ENCODE measurements at regions not wholly inside any gene's neighbourhood (a gene's known extent, or its start where the extent isn't known, plus 50 kb on each side); places are given as distances from the start of the nearest gene placed in this dataset.

DNA sequence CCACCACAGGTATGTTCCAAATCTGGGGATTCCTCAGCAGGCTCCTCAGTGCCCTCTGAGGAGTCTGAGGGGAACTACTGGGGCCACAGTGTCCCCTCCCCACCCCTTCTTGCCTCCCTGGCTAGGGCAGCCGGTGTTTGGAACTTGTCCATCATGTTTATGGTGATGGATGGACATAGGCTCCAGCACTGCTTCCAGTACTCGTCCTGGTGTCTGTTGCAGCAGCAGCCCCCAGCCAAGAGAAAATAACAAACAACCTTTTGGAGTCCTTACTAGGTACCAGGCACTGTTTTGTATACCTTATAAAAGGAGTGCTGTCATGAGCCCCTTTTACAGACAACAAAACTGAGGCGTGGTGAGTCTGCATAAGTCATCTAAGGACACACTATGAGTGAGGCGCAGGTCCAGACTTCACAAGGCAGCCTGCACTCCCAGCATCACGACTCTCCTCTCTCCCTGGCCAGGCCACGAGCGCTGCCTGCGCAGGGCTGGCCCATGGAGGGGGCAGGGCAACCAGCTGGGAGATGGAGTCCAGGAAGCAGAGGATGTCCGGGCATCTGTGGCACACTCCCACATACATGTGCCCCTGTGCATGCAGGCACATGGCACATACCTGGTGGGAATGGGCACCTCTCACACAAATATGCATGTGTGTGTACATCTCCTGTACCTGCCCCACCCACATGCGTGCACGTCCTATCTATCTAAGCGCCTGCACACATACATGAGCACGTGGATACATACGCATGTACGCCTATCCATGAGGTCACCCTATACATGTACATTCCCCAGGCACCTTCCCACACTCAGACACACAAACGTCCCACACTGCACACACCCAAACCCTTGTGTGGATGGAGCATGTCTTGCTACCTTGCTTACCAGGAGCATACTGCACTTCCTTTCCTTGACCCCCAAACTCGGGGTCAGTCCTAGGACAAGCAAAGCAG, 152.7 kb downstream of the VEGFA start:
- Mint-ChIP-seq H3K4me3 (no peak overlapping the region), H3K4me1 (ENCODE audit: low read depth) (peaks cover 6% of the 10 kb centered on the region), H3K27me3 (ENCODE audit: insufficient read depth) (peaks cover 16% of the 10 kb centered on the region), H3K9me3 (no peaks in the 10 kb centered on the region), H3K36me3 (ENCODE audit: low read depth) (no peaks in the 10 kb centered on the region), H3K27ac (no peak overlapping the region)
- intact Hi-C loops (cut with micrococcal nuclease) = no loop called here
- DNase-seq (ENCODE audit: low spot score) = no peak

DNA sequence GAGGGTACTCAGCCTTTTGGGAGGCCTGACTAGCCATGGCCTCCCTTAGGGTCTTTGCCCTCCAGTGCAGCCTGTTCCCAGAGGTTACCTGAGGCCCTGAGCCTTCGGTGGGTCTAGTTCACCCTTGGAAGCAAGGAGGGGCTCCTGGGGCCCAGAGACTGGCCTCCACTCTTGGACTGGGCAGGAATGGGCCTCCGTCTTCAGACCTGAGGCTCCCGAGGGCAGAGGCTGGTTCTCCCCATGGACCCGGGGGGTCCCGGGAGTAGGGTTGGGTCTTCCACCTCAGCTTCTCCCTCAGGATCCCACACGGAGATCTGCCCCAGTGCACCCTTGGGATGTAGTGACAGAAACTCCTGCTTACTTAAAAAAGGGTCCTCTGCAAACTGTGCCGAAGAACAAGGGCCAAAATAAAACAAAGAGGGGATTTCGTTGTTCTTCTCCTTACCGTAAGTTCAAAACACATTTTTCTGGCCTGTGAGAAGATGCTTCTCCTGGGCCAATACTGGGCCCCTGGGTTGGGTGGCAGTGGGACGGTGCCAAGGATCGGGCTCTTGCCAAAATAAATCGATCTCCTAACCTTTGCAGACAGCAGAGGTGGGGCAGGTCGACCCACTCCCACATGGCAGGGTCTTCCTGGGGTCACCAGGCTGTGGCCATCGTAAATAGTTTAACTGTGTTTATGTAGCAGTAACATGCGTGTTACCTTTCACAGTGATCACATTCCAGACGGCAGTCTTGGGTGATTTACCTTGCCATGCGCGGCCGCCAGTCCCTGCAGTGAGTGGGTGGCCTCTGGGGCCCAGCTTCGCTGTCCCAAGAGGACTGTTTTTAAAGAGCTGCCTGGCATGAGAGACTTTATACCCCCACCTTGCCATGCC, 151.8 kb downstream of the VEGFA start:
- Mint-ChIP-seq H3K27me3 (ENCODE audit: insufficient read depth) (peaks cover 16% of the 10 kb centered on the region), H3K36me3 (ENCODE audit: low read depth) (no peaks in the 10 kb centered on the region), H3K9me3 (no peaks in the 10 kb centered on the region), H3K4me3 (no peak overlapping the region), H3K27ac (no peak overlapping the region), H3K4me1 (ENCODE audit: low read depth) (peaks cover 6% of the 10 kb centered on the region)
- intact Hi-C loops (cut with micrococcal nuclease) = no loop called here
- DNase-seq (ENCODE audit: low spot score) = no peak

DNA sequence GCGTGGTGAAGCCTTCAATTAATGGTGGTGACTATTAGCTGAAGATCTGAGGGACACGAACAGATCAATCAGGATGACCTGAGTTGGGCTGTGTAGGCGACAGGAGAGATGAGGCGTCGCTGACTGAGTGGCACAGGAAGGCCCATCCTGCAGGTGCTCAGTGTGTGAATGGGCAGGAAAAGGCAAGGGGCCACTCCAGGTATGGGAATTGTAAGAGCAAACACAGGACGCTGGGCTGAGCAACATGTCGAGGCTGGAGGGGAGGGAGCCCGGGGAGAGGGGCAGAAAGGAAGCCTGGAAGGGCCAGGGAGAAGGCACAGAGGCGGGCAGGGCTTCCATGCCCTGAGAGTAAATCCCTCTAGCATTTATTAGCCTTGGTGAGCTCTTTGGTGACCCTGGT, 151.0 kb downstream of the VEGFA start:
- H3K9me3 Mint-ChIP-seq = no peaks in the 10 kb centered on the region
- H3K36me3 Mint-ChIP-seq (ENCODE audit: low read depth) = no peaks in the 10 kb centered on the region
- intact Hi-C loops (cut with micrococcal nuclease) = no loop called here
- H3K4me1 Mint-ChIP-seq (ENCODE audit: low read depth) = peaks cover 6% of the 10 kb centered on the region
- no peak overlapping the region for H3K27ac Mint-ChIP-seq
- peaks cover 16% of the 10 kb centered on the region for H3K27me3 Mint-ChIP-seq (ENCODE audit: insufficient read depth)
- no peak overlapping the region for H3K4me3 Mint-ChIP-seq
- DNase-seq (ENCODE audit: low spot score) = no peak

DNA sequence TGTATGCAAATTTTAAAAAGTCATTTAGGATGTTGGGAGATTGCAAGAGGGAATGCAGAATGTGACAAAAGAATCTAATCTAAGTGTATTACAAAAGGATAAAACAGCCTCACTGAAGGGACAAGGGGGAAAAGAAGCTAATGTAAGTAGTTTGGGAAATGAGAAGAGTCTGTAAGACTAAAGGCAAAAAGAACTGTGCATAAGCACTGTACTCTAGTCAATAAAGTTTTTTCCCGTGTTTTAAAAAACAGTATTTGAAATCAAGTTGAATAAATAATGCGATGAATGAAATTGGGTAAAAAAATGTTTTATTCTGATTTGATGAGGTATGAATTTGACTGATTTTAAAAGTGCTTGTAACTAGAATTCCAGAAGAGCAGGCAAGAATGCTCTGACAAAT, 149.8 kb downstream of the VEGFA start:
- H3K4me3 Mint-ChIP-seq = no peak overlapping the region
- H3K27ac Mint-ChIP-seq = no peak overlapping the region
- no peaks in the 10 kb centered on the region for H3K36me3 Mint-ChIP-seq (ENCODE audit: low read depth)
- H3K27me3 Mint-ChIP-seq (ENCODE audit: insufficient read depth) = peaks cover 16% of the 10 kb centered on the region
- intact Hi-C loops (cut with micrococcal nuclease) = no loop called here
- DNase-seq (ENCODE audit: low spot score) = no peak
- H3K4me1 Mint-ChIP-seq (ENCODE audit: low read depth) = peaks cover 6% of the 10 kb centered on the region
- H3K9me3 Mint-ChIP-seq = no peaks in the 10 kb centered on the region

DNA sequence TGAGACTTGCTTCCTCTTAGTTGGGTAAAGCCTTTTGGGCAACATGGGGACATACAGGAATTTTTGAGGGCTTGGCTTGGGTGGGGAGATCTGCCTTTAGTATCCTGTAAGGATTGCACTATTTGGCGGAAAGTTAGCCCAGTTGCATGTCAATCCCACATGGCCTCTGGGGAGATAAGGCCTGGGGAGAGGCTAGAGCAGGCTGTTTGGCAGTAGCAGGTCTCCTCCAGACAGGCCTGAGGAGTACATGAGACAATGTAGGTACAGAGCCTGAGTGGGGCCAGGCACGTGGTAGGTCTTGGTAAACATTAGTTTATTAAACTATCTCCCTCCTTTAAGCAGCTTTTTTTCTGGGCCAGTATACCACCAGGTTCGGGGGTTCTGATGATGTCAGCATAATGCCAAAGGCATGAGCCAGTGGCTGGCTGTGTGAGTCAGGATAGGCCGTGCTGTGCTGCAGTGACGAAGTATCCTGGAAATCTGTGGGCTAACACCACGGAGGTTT, 147.9 kb downstream of the VEGFA start:
- Mint-ChIP-seq H3K27ac (no peak overlapping the region), H3K27me3 (ENCODE audit: insufficient read depth) (peaks cover 16% of the 10 kb centered on the region), H3K4me3 (no peak overlapping the region), H3K9me3 (no peaks in the 10 kb centered on the region), H3K4me1 (ENCODE audit: low read depth) (no peaks in the 10 kb centered on the region), H3K36me3 (ENCODE audit: low read depth) (no peaks in the 10 kb centered on the region)
- intact Hi-C loops (cut with micrococcal nuclease) = no loop called here
- no peak for DNase-seq (ENCODE audit: low spot score)

DNA sequence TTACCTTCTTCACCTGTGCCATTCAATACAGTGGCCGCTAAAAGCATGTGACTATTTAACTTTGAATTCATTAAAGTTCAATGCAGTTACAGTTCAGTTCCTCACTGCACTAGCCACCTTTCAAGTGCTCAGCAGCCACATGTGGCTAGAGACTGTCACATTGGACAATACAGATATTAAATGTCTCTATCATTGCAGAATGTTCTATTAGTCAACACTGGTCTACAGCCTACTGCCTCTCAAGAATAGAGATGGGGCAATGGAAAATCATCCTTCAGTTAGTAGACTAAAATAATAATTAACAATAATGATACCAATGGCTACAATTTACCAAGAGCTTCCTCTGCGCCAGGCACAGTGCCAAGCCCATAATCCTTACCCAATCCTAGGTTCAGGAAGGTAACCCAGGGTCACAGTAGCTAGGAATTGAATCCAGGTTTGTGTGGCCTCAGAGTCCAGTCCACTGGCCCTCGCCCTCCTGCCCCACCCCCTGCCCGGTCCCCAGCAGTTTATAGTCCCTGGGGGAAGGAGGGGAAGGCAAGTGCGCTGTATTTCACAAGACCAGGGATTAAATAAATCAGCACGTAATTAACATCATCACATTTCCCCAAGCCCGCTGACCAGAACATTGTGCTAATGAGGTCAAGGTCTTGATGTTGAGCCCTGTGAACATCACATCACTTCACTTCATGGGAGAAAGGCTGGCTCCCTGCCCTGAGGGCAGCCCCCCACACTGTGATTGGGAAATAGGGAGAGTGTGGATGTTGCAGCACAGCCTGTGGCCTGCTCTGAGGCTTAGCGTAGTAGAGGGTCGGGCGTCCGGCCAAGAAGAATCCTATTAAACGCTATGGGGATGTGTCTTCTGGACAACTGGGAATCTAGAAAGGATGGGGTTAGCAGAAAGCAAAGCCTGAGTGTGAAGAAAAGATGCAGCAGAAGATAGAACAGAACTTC, 147.2 kb downstream of the VEGFA start:
- H3K27me3 Mint-ChIP-seq (ENCODE audit: insufficient read depth) = peaks cover 16% of the 10 kb centered on the region
- H3K4me1 Mint-ChIP-seq (ENCODE audit: low read depth) = no peaks in the 10 kb centered on the region
- H3K27ac Mint-ChIP-seq = no peak overlapping the region
- H3K9me3 Mint-ChIP-seq = no peaks in the 10 kb centered on the region
- no peaks in the 10 kb centered on the region for H3K36me3 Mint-ChIP-seq (ENCODE audit: low read depth)
- intact Hi-C loops (cut with micrococcal nuclease) = no loop called here
- no peak for DNase-seq (ENCODE audit: low spot score)
- no peak overlapping the region for H3K4me3 Mint-ChIP-seq

DNA sequence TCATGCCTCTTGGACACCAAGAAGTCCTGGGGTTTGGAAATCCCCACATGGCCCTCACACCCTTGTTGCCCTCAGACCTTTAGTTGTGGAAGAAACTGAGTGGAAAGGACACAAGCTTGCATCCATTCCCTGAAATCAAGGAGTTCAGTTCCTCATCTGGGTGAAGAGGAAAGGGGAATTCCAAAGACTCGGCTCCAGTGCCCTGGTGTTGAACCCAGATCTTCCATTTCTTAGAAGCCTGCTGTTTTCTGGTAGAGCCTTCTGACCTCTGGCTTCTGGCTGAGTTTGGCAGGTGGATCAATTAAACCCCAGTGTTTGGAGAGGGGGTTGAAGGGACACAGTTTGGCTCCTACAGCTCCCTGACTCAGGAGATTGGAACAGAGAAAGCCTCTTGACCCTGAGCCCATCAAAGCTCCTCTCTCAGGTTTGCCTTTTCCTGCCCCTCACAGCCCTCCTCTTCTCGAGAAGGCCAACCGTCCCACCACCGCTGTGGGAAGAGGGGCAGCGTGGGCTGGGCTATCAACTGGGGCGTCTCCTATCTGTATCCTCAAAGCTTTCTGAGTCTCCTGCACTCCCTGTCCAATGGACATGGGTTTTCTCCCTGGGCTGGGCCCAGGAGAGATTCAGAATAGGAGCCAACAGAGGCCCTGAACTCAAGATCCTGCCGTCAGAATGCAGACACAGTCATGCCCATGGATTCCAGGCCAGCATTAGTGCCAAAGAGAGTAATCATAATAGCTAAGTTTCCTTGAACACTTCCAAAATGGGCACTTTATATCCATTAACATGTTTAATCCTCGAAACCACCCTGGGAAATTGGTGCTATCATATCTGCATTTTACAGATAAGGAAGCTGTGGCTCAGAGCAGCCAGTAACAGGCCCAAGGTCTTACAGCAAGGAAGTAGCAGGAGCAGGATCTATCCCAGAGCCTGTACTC, 146.2 kb downstream of the VEGFA start:
- no peaks in the 10 kb centered on the region for H3K36me3 Mint-ChIP-seq (ENCODE audit: low read depth)
- no peaks in the 10 kb centered on the region for H3K9me3 Mint-ChIP-seq
- H3K27ac Mint-ChIP-seq = no peak overlapping the region
- no peak overlapping the region for H3K4me3 Mint-ChIP-seq
- intact Hi-C loops (cut with micrococcal nuclease) = no loop called here
- no peaks in the 10 kb centered on the region for H3K4me1 Mint-ChIP-seq (ENCODE audit: low read depth)
- H3K27me3 Mint-ChIP-seq (ENCODE audit: insufficient read depth) = peaks cover 16% of the 10 kb centered on the region
- DNase-seq (ENCODE audit: low spot score) = no peak

DNA sequence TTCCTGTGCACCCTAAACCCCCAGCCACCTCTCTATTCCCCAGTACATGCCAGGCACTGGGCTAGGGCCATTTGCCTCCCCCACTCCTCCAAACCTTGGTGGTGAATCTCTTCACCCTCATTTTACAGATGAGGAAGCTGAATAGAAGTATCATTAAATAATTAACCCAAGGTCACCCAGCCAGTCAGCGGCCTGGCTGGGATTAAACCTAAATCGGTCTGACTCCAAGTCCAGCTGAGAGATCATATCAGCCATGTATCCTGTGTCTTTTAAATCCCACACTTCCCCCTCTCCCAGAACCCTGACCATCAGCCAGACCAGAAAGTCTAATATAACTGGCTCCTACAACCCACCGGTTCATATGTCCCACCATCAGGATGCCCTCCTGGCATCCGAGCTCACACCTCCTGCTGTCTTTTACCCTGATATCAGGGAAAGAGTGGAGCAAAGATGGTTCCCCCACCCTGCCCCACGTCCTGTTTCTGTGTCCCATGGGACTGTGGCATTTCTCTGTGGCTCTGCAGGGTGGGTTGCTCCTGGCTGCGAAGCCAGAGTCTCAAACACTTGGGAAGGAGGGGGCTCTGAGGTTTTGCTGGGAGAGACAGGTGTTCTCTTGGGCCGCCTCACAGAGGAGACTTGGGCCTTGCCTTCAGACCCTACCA, 145.3 kb downstream of the VEGFA start:
- intact Hi-C loops (cut with micrococcal nuclease) = no loop called here
- Mint-ChIP-seq H3K4me3 (no peak overlapping the region), H3K27ac (no peak overlapping the region), H3K9me3 (no peaks in the 10 kb centered on the region), H3K27me3 (ENCODE audit: insufficient read depth) (peaks cover 11% of the 10 kb centered on the region), H3K4me1 (ENCODE audit: low read depth) (no peaks in the 10 kb centered on the region), H3K36me3 (ENCODE audit: low read depth) (no peaks in the 10 kb centered on the region)
- DNase-seq (ENCODE audit: low spot score) = no peak

DNA sequence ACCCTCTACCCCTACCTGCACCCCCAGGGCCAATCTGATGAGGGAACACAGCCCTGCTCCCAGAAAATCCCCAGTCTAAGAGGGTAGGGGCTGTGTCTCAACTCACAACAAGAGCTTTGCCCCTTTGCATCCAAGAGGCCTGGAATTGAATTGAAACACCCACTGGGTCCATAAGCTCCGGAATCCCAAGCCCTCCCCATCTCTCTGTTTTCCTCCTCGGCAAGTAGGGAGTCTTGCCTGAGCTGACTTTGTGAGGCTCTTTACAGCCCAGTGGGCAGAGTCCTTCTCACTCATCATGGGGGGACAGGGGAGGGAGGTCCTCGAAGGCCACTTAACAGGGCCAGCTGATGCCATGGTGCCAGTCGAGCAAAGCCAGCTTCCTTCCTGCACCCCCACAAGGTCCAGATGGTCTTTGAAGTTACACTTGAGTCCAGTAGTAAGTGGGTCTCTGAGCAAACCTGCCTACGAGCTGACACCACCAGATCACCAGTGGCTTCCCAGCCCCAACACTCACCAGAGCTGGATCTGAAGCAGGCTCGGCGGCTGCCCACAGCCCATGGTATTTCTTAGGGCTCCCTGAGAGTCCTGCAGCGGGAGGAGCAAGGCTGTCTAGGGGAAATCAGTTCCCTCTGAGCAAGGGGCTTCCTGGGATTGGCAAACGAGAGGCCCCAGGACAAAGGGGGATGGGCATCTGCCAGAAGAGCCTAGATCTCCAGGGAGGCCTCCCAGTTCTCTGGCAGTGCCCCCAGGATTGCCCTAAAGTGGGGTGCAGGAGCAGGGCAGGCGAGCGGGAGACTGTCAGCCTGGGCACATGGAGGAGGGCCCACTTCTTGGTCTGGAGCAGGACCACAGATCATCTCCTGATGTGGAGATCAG, 144.5 kb downstream of the VEGFA start:
- no peaks in the 10 kb centered on the region for H3K36me3 Mint-ChIP-seq (ENCODE audit: low read depth)
- intact Hi-C loops (cut with micrococcal nuclease) = no loop called here
- H3K27me3 Mint-ChIP-seq (ENCODE audit: insufficient read depth) = peaks cover 7% of the 10 kb centered on the region
- no peak overlapping the region for H3K27ac Mint-ChIP-seq
- no peak for DNase-seq (ENCODE audit: low spot score)
- H3K4me3 Mint-ChIP-seq = no peak overlapping the region
- no peaks in the 10 kb centered on the region for H3K4me1 Mint-ChIP-seq (ENCODE audit: low read depth)
- H3K9me3 Mint-ChIP-seq = no peaks in the 10 kb centered on the region

DNA sequence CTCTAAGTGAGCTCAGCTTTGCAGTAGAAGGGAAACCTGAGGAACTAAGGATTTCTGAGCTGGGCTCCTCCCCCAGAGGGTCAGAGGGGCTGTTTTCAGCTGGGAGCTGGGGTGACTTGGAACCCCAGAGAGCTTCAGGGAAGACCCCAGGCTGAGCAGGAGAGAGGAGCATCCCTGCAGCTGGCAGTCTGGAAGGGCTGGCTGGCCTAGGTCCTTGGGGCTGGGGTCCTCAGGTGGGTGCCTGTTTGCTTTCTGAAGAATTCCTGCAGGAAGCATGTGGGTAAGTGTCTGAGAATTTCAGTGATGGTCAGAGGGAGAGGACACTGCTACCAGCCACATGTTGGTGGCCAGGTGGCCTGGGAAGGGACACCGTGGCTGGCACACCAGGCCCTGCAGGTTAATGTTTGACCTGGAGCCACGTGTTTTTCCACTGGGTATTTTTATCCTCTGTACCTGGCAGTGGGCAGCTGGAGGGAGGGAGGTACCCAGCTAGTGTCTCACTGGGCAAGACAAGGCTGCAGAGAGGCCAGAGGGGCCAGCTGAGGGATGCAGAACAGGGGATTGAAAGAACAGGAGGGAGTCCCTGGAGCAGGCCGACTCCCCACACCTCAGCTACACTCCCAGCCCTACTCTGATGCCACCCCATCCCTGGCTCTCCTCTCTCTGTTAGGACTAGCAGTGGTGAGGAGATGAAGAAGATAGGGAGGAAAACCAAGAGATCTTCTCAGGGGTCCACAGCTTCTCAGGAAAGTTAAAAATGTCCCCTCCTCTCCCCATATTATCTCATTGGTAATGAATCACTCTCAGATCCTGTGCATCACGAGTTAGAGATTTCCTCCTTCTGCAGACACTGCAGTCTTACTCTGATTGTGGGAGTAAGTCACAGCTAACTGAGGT, 143.6 kb downstream of the VEGFA start:
- H3K36me3 Mint-ChIP-seq (ENCODE audit: low read depth) = no peaks in the 10 kb centered on the region
- H3K9me3 Mint-ChIP-seq = no peaks in the 10 kb centered on the region
- H3K27ac Mint-ChIP-seq = no peak overlapping the region
- intact Hi-C loops (cut with micrococcal nuclease) = no loop called here
- no peak overlapping the region for H3K4me3 Mint-ChIP-seq
- H3K27me3 Mint-ChIP-seq (ENCODE audit: insufficient read depth) = peaks cover 2% of the 10 kb centered on the region
- H3K4me1 Mint-ChIP-seq (ENCODE audit: low read depth) = no peaks in the 10 kb centered on the region
- no peak for DNase-seq (ENCODE audit: low spot score)

Measured in activated T-helper 1 cell treated with anti-CD3 and anti-CD28 coated beads, Interleukin-12 subunit alpha, Interleukin-12 subunit beta, Interleukin-2, Interleukin-4 antibody, amounts not matched to agents 30 ng/mL and 10 ng/mL and 1 ng/mL, durations not matched to agents 14 hours and 24 hours and 36 hours (primary cell).